ENCODE measurements at regions not wholly inside any gene's neighbourhood (a gene's known extent, or its start where the extent isn't known, plus 50 kb on each side); places are given as distances from the start of the nearest gene placed in this dataset.

DNA sequence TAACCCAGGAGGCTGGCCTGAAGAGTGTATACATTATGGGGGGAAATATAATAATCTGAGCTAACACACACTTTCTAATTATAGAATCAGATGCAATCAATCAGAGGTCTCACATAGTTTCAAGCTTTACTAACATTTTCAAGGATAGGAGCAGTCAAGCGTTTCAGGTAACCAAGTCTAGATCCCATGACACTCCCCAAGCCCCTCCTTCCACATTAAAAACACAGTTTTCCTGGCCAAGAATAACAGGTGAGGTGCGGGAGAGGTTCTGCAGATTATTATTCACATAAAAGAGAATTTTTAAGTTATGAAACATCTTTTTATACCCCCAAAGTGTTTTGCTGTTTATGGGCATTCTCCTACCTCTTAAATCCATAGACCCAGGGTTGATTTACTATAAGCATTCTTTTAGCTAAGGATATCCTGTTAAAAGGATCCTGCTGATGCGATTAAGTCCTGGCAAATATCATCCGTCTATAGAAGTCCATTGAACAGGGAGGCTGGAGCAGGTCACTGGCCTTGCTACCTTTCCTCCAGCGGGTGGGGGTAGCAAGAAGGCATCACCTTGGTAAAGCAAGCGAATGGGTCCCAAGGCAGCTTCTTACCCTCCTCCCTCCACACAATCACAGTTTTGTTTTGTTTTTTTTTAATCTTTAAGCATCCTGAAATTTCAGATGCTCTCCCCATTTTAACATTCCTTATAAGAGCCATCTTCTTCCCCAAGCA lies 104.7 kb upstream of the GPM6A start:
- Histone ChIP-seq H3K4me1 (ENCODE audit: control insufficient read depth in 4 of 4, insufficient read depth in 4 of 4, low read length in 3 of 4) (no peaks in the 10 kb centered on the region), H3K27ac (ENCODE audit: low read depth in 1 of 2, low read length in 2 of 2) (no peak overlapping the region), H3K36me3 (ENCODE audit: control insufficient read depth in 4 of 4, insufficient read depth in 3 of 4, low read depth in 1 of 4, low read length in 3 of 4) (no peaks in the 10 kb centered on the region), H3K27me3 (ENCODE audit: control insufficient read depth in 4 of 4, insufficient read depth in 4 of 4, low read length in 3 of 4) (peaks cover 0 to 2% (median 0%) of the 10 kb centered on the region in 4 donors), H3K9me3 (ENCODE audit: control insufficient read depth in 4 of 4, low read length in 3 of 4) (no peaks in the 10 kb centered on the region), H3K9ac (ENCODE audit: low read depth in 1 of 2, low read length in 2 of 2) (no peak overlapping the region), H3K4me3 (ENCODE audit: low read depth in 1 of 3, low read length in 3 of 3) (no peak overlapping the region)
- no peak for DNase-seq (ENCODE audit: low spot score)
- 71% methylated on average over 6 of the region's 6 CpGs for WGBS
- TF ChIP-seq EGR1 (IDR thresholded peaks at IDR 0.05; ENCODE audit: low read depth in 2 of 2) (no peak), ZBTB33 (IDR thresholded peaks at IDR 0.05) (no peak), ATF3 (IDR thresholded peaks at IDR 0.05) (no peak), GABPA (IDR thresholded peaks at IDR 0.05 in 1 of 2, conservative IDR thresholded peaks at IDR 0.05 in 1 of 2) (no peak), HNF4G (IDR thresholded peaks at IDR 0.05) (no peak), FOXA1 (IDR thresholded peaks at IDR 0.05) (no peak), FOXA2 (IDR thresholded peaks at IDR 0.05) (no peak), TAF1 (conservative IDR thresholded peaks at IDR 0.05) (no peak), JUND (IDR thresholded peaks at IDR 0.05) (no peak), CTCF (IDR thresholded peaks at IDR 0.05; ENCODE audit: low read depth, low read length, missing input control) (no peak), RXRA (IDR thresholded peaks at IDR 0.05) (no peak), NR2F2 (IDR thresholded peaks at IDR 0.05) (no peak), RAD21 (IDR thresholded peaks at IDR 0.05) (no peak), MAX (IDR thresholded peaks at IDR 0.05) (no peak), YY1 (IDR thresholded peaks at IDR 0.05) (no peak), HNF4A (conservative IDR thresholded peaks at IDR 0.05) (no peak), SP1 (IDR thresholded peaks at IDR 0.05) (no peak)
- TF ChIP-seq, protein P1, sequence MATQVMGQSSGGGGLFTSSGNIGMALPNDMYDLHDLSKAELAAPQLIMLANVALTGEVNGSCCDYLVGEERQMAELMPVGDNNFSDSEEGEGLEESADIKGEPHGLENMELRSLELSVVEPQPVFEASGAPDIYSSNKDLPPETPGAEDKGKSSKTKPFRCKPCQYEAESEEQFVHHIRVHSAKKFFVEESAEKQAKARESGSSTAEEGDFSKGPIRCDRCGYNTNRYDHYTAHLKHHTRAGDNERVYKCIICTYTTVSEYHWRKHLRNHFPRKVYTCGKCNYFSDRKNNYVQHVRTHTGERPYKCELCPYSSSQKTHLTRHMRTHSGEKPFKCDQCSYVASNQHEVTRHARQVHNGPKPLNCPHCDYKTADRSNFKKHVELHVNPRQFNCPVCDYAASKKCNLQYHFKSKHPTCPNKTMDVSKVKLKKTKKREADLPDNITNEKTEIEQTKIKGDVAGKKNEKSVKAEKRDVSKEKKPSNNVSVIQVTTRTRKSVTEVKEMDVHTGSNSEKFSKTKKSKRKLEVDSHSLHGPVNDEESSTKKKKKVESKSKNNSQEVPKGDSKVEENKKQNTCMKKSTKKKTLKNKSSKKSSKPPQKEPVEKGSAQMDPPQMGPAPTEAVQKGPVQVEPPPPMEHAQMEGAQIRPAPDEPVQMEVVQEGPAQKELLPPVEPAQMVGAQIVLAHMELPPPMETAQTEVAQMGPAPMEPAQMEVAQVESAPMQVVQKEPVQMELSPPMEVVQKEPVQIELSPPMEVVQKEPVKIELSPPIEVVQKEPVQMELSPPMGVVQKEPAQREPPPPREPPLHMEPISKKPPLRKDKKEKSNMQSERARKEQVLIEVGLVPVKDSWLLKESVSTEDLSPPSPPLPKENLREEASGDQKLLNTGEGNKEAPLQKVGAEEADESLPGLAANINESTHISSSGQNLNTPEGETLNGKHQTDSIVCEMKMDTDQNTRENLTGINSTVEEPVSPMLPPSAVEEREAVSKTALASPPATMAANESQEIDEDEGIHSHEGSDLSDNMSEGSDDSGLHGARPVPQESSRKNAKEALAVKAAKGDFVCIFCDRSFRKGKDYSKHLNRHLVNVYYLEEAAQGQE (IDR thresholded peaks at IDR 0.05) = no peak
